ENCODE measurements at regions not wholly inside any gene's neighbourhood (a gene's known extent, or its start where the extent isn't known, plus 50 kb on each side); places are given as distances from the start of the nearest gene placed in this dataset.

GRCh38 chr10:28783087-28783486, 105.8 kb downstream of the BAMBI start:
- no peak for DNase-seq

DNA sequence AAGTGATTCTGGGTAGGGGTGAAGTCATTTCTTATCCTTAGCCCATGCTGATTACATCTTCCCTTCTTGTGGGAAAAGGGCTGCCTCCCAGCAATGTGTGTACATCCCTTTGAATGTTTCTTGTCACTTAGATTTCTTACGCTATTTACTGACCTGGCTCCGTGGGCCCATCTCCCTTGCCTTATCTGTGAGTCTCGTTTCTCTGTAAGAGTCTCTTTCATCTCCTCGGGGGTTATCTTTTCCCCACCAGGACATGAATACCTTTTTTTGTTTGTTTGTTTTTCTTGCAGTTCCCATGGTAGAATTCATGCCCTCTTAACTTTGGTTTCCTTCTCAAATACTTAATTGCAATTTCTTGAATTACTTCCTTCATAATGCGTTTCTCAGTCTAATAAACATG, 107.7 kb downstream of the BAMBI start:
- no peak for DNase-seq

GRCh38 chr10:28788252-28788651, 110.9 kb downstream of the BAMBI start:
- DNase-seq: no peak

DNA sequence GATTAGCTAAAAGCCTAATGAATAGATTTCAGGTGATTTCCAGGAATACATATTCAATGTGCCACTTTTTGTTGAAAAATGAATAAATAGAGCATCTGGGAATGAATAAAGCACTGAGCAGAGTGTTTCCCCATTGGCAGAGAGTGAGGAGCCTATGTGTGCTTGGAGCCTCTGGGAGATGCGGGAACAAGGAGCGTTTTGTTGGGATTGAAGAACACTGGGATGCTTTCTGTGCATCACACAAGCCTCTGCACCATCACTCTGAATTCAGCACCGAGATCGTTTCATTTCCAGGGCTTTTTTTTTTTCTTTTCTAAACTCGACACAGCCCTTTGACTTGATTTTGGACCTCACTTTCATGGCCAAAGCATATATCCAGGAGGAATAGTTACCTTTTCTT, 111.4 kb downstream of the BAMBI start:
- DNase-seq: no peak

DNA sequence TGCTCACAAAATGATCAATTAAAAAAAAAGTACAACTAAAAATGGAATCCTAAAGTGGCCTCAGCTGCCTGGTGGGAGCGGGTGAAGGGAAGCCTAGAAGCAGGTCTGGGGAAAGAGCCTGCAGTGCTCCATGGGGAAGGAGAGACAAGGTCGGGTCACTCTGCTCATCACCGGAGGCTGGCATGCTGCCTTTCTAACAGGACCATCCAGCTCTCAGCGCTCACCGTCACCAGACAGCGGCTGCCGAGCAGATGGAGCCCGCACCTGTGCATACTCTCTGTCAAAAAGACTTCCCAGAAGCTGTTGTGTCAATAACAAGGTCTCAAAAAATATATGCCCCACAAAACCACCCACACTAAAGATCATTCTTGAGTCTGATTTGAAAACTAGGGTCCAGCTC, 112.8 kb downstream of the BAMBI start:
- no peak for DNase-seq

DNA sequence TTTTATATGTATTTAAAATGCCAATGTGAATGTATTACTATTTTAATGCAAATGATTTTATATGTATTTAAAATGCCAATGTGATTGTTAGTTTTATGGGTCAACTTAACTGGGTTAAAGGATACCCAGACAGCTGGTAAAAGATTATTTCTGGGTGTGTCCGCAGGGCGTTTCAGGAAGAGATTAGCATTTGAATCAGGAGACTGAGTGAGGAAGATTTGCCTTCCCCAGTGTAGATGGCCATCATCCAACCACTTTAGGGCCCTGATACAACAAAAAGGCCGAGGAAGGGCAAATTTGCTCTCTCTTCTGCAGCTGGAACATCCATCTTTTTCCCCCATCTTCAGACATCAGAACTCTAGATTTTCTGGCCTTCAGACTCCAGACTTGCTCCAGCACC, 116.2 kb downstream of the BAMBI start:
- DNase-seq: no peak

DNA sequence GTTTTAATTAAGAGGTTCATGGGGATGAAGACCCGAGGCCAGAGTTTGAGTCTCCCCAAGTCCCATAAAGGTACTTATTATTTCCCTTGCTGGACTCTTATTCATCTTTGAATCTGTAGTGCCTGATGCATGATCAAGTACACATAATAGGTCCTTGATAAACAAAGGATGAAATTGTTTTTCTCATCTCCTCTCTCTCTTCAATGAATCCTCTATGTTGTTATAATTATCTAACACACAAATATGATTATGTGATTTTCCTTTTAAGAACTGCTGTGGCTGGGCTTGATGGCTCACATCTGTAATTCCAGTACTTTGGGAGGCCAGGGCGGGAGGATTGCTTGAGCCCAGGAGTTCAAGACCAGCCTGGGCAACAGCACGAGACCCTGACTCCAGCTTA, 117.7 kb downstream of the BAMBI start:
- no peak for DNase-seq

DNA sequence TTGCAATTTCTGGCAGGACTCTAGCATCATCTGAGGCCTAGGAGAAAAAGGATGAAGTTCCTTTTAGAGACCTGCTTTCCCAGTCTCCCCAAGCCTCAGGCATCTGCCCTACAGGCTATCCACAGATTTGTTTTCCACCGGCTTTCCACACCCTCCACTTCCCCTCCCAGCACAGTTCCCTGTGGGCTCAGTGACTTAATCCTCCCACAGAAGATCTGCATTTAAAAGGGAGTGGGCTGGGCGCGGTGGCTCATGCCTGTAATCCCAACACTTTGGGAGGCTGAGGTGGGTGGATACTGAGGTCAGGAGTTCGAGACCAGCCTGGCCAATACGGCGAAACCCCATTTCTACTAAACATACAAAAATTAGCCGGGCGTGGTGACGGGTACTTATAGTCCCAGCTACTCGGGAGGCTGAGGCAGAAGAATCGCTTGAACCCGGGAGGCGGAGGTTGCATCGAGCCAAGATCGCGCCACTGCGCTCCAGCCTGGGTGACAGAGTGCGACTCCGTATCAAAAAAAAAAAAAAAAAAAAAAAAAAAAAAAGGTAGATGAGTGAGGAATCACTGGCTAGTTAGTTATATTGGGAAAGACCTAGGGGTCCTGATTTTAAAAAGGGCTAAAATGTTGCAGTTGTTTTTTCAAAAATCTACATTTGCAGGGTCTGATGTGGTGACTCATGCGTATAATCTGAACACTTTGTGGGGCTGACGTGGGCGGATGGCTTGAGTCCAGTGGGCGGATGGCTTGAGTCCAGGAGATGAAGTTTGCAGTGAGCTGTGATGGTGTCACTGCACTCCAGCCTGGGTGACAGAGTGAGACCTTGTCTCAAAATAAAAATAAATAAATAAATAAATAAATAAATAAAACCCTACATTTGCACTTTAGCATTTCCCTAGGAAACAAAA, 119.5 kb downstream of the BAMBI start:
- no peak for DNase-seq

- no peak for DNase-seq
Observed at GRCh38 chr10:28797904-28798371, 120.6 kb downstream of the BAMBI start.

GRCh38 chr10:28798428-28798955, 121.2 kb downstream of the BAMBI start:
- no peak for DNase-seq

DNA sequence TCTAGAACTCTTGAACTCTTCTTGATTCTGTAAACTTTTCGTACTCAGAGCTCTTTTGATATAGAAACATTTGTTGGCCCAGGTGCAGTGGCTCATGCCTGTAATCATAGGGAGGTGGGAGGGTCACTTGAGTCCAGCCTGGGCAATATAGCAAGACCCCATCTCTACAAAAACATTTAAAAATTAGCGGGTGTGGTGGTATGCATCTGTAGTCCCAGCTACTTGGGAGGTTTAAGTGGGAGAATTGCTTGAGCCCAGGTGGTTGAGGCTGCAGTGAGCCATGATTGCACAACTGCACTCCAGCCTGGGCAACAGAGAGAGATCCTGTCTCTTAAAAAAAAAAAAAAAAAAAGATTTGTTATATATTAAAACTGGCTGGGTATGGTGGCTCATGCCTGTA, 121.6 kb downstream of the BAMBI start:
- no peak for DNase-seq

- DNase-seq: peak; percentile 21
Observed at GRCh38 chr10:28800144-28800543, 122.8 kb downstream of the BAMBI start.

- DNase-seq: no peak
Observed at GRCh38 chr10:28801247-28801646, 123.9 kb downstream of the BAMBI start.

DNA sequence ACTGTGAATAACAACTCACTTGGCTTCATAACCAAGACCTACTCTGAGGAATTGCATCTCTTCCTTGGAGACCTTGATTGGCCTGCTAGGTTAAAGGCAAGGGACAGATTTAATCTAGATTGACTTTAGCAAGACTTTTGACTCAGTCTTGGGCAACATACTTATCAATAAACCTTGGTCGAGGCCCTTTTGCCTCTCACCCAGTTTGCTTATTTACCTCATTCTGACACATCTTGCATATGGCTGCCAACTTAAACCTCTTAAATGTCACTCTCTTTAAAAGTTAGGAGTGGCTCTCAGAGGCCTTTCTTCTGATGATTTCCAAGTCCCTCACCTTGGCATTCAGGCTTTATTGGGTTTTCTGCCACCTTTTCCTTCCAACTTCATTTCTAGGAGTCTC, 124.5 kb downstream of the BAMBI start:
- DNase-seq: no peak

DNA sequence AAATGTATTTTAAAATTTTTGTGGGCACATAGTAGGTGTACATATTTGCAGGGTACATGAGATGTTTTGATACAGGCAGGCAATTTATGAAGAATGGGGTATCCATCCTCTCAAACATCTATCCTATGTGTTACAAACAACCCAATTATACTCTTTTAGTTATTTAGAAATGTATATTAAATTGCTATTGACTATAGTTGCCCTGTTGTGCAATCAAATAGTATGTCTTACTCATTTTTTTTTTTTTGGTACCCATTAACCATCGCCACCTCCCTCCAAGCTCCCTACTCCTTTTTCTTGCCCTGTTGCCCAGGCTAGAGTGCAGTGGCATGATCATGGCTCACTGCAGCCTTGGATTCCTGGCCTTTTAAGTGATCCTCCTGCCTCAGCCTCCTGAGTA, 128.1 kb downstream of the BAMBI start:
- DNase-seq: no peak

DNA sequence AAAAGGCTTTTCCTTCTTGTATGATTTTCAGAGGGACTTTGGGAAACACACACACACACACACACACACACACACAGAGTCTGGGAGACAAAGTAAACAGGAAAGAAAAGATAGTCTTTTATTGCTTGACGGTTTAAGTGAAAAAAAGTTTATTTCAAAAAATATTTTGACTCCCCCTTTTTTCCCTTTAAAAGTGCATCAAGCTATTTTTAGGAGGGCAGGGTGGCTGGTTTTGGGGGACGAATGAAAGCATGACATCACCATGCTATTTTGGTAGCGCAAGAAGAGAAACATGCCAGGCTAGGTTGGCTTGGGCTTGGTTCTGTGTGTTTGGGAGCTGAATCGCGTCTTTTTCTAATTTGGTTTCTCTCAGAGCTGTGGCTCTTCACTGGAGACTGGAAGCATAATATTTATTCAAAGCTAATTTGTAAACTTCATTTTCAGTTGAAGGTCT, 129.2 kb downstream of the BAMBI start:
- no peak for DNase-seq

DNA sequence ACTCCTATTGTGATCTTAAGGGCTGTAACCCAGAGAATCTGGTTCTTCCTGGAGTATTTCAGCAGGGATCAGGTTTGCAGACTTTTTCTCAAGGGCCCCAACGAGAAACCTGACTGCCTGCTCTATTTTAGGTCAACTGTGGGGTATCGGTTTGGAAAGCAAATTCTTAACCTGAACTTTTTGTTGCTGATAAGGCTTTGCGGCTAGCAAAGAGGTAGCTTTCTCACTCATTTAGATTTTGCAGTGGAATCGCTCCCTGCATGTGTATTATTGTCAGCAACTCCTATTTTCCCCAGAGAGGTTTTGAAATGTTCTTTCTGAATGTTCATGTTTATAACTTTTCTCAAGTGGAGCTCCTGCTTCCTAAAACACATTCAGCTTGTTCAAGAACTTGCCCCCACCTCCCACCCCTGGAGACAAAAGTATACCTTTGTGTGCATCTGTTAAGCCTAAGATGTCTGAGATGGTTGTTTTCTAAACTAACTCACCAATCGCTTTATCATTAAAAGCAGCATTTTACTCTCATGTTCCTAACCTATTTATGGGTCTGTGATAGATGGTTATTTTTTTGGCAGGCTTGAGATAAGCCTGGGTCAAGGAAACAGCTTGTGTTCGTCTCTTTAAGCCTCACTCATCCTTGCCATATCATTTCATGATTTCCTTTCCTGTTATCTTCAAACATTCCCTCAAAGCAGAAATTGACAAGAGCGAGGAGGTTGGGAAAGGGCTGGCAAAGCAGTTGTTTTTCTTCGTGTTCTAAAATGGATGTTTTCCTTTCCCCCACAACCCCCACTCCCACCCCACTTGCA, 129.8 kb downstream of the BAMBI start:
- DNase-seq: no peak

DNA sequence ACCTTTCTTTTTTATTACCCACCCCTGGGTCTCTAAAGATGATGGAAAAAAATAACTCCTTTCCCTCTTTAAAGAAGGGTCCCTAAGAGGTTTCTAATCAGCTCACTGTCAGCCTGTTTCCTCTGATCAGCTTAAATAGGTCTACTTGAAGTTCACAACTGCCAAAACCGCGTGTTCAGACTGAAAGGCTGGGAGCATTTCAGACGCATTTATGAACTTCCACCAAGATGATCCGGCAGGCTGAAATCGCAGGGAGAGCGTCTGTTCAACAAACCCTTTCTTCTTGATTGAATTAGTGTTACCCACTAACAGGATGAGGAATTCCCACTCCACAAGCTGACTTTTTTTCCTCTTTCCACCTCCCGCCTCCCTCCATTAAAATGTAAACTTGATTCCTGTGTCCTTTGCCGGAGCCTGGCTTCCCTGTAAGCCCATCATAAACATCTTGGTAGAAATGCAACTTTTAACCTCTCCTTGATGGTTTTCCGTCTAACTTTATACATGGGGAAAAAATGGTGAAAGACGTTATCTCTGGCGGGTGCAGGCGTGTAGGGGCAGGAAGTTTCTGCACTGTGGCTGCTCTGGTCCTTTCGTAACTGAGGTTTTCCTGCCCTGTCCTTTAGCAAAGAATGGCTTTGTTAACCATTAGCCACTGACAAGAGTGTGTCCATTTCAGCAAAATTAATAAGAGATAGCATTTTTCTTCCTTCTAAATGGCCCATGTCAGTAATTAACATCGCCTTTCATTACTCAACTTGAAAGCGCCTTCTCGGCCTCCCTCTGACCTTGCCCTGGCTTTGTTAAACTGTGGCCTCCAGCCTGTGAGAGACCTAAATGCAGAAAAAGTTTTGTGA, 130.7 kb downstream of the BAMBI start:
- DNase-seq: no peak

- no peak for DNase-seq
Observed at GRCh38 chr10:28808693-28809092, 131.4 kb downstream of the BAMBI start.

GRCh38 chr10:28810057-28810870, 132.9 kb downstream of the BAMBI start:
- no peak for DNase-seq

- no peak for DNase-seq
Observed at GRCh38 chr10:28811639-28812349, 134.5 kb downstream of the BAMBI start.
